Stimulated activated CD8-positive, alpha-beta memory T cell treated with anti-CD3 and anti-CD28 coated beads, Interleukin-4, amount 100 ng/mL, for 24 hours (primary cell): ENCODE measurements at regions not wholly inside any gene's neighbourhood (a gene's known extent, or its start where the extent isn't known, plus 50 kb on each side); places are given as distances from the start of the nearest gene placed in this dataset.
"Not testable (repeated sequence)": the region's sequence is repeated elsewhere in the genome, so short reads cannot be mapped to it uniquely, and the experiment has no call there.

Experiments used
- DNase-seq: peaks from one replicate; pipeline ENCODE4 v3.0.0-alpha.2; 2020; ENCODE audit warnings: low read depth

GRCh38 chr6:154923199-154923869 lies 71.8 kb upstream of the TIAM2 start:
- DNase-seq: no peak

- DNase-seq: no peak
Observed at GRCh38 chr6:154925130-154925529, 70.0 kb upstream of the TIAM2 start.

DNA sequence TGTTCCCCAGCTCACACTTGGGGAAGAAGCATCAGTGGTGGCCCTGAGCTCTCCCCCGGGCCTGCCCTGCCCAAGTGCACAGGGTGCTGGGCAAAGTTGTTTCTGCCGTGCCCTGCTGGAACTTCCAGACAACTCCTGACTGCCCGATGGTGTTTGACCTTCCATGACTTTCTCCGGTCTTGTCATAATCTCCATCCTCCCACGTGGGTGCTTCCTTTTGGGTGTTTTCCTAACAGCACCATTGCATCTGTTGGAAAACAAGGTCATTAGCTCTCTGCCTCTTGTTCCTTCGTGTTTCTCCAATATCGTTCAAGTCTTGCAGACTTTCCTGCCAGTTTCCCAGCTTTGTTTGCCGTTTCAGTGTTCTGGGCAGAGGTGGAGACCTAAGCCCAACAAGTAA lies 68.7 kb upstream of the TIAM2 start:
- DNase-seq: no peak

- peak; percentile 29 for DNase-seq
Observed at GRCh38 chr6:154928325-154928922, 66.7 kb upstream of the TIAM2 start.

DNA sequence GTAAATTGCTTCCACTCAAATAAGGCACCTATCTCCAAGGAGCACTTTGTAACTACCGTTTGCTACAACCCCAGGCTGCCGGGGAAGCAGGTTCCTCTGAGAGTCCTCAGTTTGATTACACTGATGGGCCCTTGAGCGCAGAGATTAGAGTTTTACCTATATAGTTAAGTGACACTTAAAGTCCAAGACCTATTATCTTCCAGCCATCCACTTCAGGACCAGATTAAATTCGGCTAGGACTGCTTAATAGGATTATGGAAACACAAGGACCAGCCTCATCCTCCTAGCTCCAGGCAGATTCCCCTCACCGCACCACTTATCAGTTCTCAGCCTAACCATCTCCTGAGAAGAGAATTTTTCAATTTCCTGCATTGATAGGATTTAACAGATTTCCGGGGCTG lies 64.7 kb upstream of the TIAM2 start:
- no peak for DNase-seq

GRCh38 chr6:154931711-154932424 lies 63.2 kb upstream of the TIAM2 start:
- no peak for DNase-seq

- no peak for DNase-seq
Observed at GRCh38 chr6:154932515-154933027, 62.5 kb upstream of the TIAM2 start.

DNA sequence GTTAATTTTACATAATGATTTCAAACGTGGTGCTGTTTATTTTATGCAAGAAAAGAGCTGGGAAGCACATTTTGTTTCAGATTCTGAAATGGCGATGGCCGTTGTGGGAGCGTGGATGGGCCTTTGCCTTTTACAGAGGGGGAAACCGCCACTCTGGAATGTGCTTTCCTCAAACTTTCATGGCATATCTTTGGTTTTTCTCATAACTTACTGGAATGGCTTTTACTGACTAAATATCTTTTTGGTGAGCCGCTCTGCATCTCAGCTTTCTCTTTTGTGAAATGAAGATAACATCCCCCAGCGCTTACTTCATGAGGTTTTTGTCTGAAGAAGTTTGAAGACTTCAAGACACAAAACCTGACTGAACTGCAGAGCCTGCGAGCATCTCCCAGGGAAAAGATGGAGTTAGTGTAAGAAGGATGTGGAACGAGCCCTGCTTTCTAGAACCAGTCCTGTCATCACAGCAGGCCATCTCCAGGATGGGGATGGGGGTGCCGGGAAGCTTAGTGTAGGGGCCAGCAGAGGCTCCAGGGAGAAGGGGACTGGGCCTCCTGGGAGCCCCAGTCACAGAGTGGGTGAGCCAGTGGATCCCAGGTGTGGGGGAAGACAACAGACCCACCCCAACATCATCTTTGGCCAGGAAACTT lies 61.8 kb upstream of the TIAM2 start:
- no peak for DNase-seq

DNA sequence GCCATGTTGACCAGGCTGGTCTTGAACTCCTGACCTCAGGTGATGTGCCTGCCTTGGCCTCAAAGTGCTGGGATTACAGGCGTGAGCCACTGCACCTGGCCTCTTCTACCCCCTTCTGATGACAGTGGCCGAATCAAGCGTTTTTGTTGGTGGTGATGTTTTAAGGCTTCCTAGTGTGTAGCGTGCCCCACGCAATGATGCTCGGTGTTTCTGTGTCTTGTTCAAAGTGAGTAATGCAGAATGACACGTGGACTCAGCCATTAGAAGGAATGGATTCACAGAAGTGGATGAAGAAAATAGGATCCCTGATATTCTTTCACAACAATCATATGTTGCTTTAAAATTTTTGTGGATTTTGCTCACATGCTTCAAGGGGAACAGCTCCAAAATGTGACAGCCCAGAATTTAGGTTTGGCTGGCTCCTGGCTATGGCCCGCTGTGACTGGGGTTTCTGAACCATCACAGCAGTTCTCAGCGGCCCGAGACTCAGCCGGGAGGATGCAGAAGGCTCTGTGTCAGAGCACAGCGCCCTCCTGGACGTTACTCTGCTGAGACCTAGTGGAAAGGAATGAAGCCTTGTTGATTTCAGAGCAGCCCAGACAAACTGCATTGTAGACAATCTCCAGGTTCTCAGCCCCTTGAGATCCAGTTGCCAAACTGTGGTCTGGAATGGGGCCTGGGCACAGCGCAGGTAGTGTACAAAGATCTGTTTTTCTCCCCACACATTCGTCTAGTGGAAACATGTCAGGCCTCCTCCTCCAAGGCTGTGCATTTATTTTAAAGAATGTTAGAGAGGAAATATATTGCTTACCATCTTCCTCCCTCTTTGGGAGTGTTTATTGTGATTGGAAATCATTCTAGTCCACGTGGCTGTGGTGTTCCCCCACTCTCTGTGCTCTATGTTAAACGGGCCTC lies 57.6 kb upstream of the TIAM2 start:
- DNase-seq: no peak

DNA sequence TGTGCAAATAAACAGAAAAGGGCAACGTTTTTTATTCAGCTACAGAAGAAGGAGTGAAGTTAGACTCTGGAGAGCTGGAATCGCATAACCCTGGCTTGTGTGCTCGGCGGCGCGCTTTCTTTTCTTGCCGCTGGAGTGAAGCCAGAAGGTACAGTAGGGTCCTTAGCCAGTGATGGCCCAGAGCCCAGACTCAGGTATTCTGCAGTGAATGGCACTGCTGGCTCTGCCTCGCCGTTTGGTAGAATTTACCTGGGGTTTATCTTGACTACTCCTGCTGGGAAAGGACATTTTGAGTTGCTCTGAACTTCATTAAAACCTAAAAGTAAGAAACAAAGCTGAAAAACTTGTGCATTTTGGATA lies 56.9 kb upstream of the TIAM2 start:
- no peak for DNase-seq

DNA sequence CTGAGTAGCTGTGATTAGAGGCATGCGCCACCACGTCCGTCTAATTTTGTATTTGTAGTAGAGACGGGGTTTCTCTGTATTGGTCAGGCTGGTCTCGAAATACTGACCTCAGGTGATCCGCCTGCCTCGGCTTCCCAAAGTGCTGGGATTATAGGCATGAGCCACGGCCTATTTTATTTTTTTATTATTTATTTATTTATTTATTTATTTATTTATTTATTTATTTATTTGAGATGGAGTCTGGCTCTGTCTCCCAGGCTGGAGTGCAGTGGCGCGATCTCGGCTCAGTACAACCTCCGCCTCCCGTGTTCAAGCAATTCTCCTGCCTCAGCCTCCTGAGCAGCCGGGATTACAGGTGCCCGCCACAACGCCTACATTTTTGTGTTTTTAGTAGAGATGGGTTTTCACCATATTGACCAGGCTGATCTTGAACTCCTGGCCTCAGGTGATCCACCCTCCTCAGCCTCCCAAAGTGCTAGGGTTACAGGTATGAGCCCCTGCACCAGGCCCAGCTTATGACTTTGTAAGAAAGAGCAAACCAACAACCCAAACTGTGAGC lies 56.3 kb upstream of the TIAM2 start:
- DNase-seq: not testable (repeated sequence)

DNA sequence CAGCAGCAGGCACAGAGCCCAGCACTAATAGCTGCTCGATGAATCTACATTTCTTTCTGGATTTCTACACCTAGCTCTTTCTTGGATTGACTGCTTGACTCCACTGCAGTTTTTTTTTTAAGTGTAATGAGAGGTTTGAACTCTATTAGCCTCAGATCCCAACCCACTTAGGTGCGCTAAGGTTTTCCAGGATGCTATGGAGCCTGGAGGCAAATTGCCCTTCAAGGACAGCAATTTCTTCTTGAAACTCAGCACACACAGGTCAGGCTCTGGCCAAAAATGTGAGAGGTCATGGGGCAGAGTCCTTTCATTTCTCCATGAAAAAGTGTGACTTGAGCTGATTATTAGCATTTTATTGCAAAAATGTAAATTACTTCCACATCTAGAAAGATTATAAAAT lies 52.3 kb upstream of the TIAM2 start:
- DNase-seq: no peak

DNA sequence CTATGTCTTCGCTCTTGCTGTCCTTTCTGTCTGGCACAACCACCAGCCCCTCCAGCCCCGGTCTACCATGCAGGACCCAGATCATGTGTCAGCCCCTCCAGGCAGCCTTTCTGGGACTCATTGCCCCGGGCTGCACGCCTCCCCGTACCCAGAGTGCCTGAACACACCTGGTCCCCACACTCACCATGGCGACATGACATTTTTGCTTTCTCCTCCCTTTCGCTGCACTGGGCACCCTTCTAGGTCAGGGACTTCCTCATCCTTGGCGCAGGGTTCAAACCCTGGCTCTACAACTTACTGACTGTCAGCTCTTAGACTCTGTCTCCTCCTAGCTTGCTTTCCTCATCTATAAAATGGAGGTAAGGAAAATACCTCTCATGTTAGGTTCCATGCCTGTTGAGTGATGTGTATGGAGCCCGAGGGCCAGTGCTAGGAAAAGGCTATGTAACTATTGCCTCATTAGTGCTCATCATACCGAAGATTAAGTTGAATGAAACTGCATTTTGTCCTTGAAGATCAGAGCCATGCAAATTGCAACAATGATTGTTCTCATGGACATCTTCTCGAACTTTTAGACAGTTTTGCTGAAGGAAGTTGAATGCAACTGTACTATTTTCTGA lies 49.7 kb upstream of the TIAM2 start:
- DNase-seq: no peak
